CD4-positive, alpha-beta T cell (primary cell): ENCODE measurements at regions not wholly inside any gene's neighbourhood (a gene's known extent, or its start where the extent isn't known, plus 50 kb on each side); places are given as distances from the start of the nearest gene placed in this dataset.

Experiments used
- ATAC-seq: fragments of 200-7000 bp; cut with Tn5 transposase; one replicate; pipeline ENCODE4 v1.10.0; 2022; ENCODE audit warnings: mild to moderate bottlenecking; ENCODE audit not compliant: poor library complexity
- CTCF ChIA-PET: fragments of 350-600 bp; sonication (Branson Sonifier 250); formaldehyde crosslinking; loops from one replicate; lab custom pipeline; 2021; ENCODE audit warnings: antibody characterized with exemption, inconsistent platforms; lab: Charles Lee
- POLR2A ChIA-PET: fragments of 350-600 bp; sonication (Branson Sonifier 250); formaldehyde crosslinking; loops from one replicate; lab custom pipeline; 2021; ENCODE audit warnings: antibody characterized with exemption, inconsistent platforms; lab: Charles Lee
- DNase-seq, 14 experiments: peaks; one replicate each; pipeline ENCODE4 v3.0.0-alpha.2; 2013 to 2020; ENCODE audit warnings: mixed read lengths in 2 of 14
- H3K27ac ChIP-seq, 2 donors: one replicate each; pipeline versions ENCODE4 v1.5.1 to v1.7.0; 2013; ENCODE audit warnings: low read length in 2 of 2, low read depth in 1 of 2, mild to moderate bottlenecking in 1 of 2
- H3K27me3 ChIP-seq, 2 experiments: 1 replicate in 1 of 2; 2 replicates in 1 of 2; pipeline versions ENCODE4 v1.6.1 to v1.7.0; 2013; ENCODE audit warnings: low read length in 2 of 2, control low read depth in 1 of 2, mild to moderate bottlenecking in 1 of 2, moderate library complexity in 1 of 2; ENCODE audit not compliant: insufficient read depth in 2 of 2, control insufficient read depth in 1 of 2
- H3K36me3 ChIP-seq: one replicate; pipeline ENCODE4 v1.6.1; 2013; ENCODE audit warnings: low read length, control low read depth; ENCODE audit not compliant: insufficient read depth
- H3K4me1 ChIP-seq: one replicate; pipeline ENCODE4 v1.6.1; 2013; ENCODE audit warnings: low read length, control low read depth; ENCODE audit not compliant: insufficient read depth
- H3K4me3 ChIP-seq: one replicate; pipeline ENCODE4 v1.5.1; 2013; ENCODE audit warnings: mild to moderate bottlenecking, low read length, moderate library complexity
- H3K9me3 ChIP-seq, 2 experiments: 1 replicate in 1 of 2; 2 replicates in 1 of 2; pipeline versions ENCODE4 v1.6.1 to v1.7.0; 2013; ENCODE audit warnings: low read length in 2 of 2, mild to moderate bottlenecking in 2 of 2, control low read depth in 1 of 2, moderate library complexity in 1 of 2; ENCODE audit not compliant: control insufficient read depth in 1 of 2, insufficient read depth in 1 of 2
- H3K27ac Mint-ChIP-seq: one replicate; pipeline ENCODE4 v1.8.0; 2020; ENCODE audit warnings: mixed read lengths
- H3K27me3 Mint-ChIP-seq: one replicate; pipeline ENCODE4 v1.8.0; 2021; ENCODE audit warnings: mixed read lengths
- H3K36me3 Mint-ChIP-seq: one replicate; pipeline ENCODE4 v1.8.0; 2021; ENCODE audit warnings: low read depth, mixed read lengths
- H3K4me1 Mint-ChIP-seq: one replicate; pipeline ENCODE4 v1.8.0; 2021; ENCODE audit warnings: low read depth, mixed read lengths
- H3K4me3 Mint-ChIP-seq: one replicate; pipeline ENCODE4 v1.8.0; 2020; ENCODE audit warnings: mild to moderate bottlenecking, mixed read lengths
- H3K9me3 Mint-ChIP-seq: one replicate; pipeline ENCODE4 v1.8.0; 2020; ENCODE audit warnings: mixed read lengths
- CTCF ChIP-seq: fragments of 200-600 bp; IDR thresholded peaks from one replicate; pipeline ENCODE4 v1.8.0; 2022; ENCODE audit warnings: antibody characterized with exemption, mild to moderate bottlenecking
- intact Hi-C, 2 experiments: fragments of 100-400 bp; cut with DNase I in 1 of 2; cut with micrococcal nuclease in 1 of 2; formaldehyde crosslinking; loops; one replicate each; pipeline versions ENCODE4 v1.15.1 to v1.9.0; 2023 to 2025; cut with DNase I, micrococcal nuclease

GRCh38 chr6:115634131-115634530, 426.6 kb downstream of the FRK start:
- no peak for TF ChIP-seq CTCF
- CTCF ChIA-PET: no interaction called here
- ATAC-seq (no peak), DNase-seq (no peak)
- POLR2A ChIA-PET: no interaction called here
- Histone ChIP-seq H3K27ac (no peak overlapping the region), H3K36me3 (no peaks in the 10 kb centered on the region), H3K4me3 (no peak overlapping the region), H3K27me3 (no peaks in the 10 kb centered on the region), H3K9me3 (no peaks in the 10 kb centered on the region), H3K4me1 (no peaks in the 10 kb centered on the region)
- Mint-ChIP-seq H3K4me3 (no peak overlapping the region), H3K27me3 (no peaks in the 10 kb centered on the region), H3K36me3 (no peaks in the 10 kb centered on the region), H3K4me1 (no peaks in the 10 kb centered on the region), H3K9me3 (peaks cover 5% of the 10 kb centered on the region), H3K27ac (no peak overlapping the region)
- intact Hi-C loops: no loop called here

DNA sequence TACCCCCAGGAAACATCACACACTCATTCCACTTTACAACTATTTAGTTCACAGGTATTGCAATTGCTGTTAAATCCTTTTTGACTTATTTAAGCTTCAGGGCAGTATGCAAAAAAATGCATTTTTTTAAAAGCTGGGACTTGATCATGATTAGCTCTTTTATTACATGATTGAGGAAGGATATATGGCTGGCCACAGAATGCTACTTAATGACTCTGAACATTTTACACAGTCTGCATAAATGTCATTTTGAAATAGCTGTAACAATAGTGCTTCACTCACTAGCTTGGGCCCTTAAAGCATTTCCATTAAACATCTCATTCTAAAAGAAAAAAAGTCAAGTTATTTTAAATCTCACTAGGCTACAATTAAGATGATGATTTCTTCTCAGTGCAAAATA, 429.7 kb downstream of the FRK start:
- ChIA-PET CTCF (no interaction called here), POLR2A (no interaction called here)
- H3K4me3 Mint-ChIP-seq: no peak overlapping the region
- ATAC-seq (no peak), DNase-seq (no peak)
- Histone ChIP-seq H3K9me3 (no peaks in the 10 kb centered on the region), H3K27me3 (no peaks in the 10 kb centered on the region), H3K36me3 (no peaks in the 10 kb centered on the region), H3K4me1 (no peaks in the 10 kb centered on the region), H3K27ac (no peak overlapping the region), H3K4me3 (no peak overlapping the region)
- H3K36me3 Mint-ChIP-seq: no peaks in the 10 kb centered on the region
- intact Hi-C loops: no loop called here
- H3K4me1 Mint-ChIP-seq: no peaks in the 10 kb centered on the region
- no peaks in the 10 kb centered on the region for H3K27me3 Mint-ChIP-seq
- H3K27ac Mint-ChIP-seq: no peak overlapping the region
- no peaks in the 10 kb centered on the region for H3K9me3 Mint-ChIP-seq
- no peak for TF ChIP-seq CTCF

GRCh38 chr6:115630424-115631024, 430.2 kb downstream of the FRK start:
- ATAC-seq: no peak
- ChIA-PET CTCF (no interaction called here), POLR2A (no interaction called here)
- H3K4me1 ChIP-seq: no peaks in the 10 kb centered on the region
- intact Hi-C loops: no loop called here
- Mint-ChIP-seq H3K27ac (no peak overlapping the region), H3K9me3 (no peaks in the 10 kb centered on the region), H3K36me3 (no peaks in the 10 kb centered on the region), H3K4me1 (no peaks in the 10 kb centered on the region), H3K27me3 (no peaks in the 10 kb centered on the region), H3K4me3 (no peak overlapping the region)
- no peak overlapping the region for H3K4me3 ChIP-seq
- H3K27me3 ChIP-seq: no peaks in the 10 kb centered on the region
- H3K9me3 ChIP-seq: no peaks in the 10 kb centered on the region
- H3K36me3 ChIP-seq: no peaks in the 10 kb centered on the region
- DNase-seq: no peak
- H3K27ac ChIP-seq: no peak overlapping the region
- no peak for TF ChIP-seq CTCF
